ENCODE measurements at regions not wholly inside any gene's neighbourhood (a gene's known extent, or its start where the extent isn't known, plus 50 kb on each side); places are given as distances from the start of the nearest gene placed in this dataset.
A peak's percentile ranks its signal among the peaks of the same experiment; 100 is the strongest.
"Not testable (repeated sequence)": the region's sequence is repeated elsewhere in the genome, so short reads cannot be mapped to it uniquely, and the experiment has no call there.

DNA sequence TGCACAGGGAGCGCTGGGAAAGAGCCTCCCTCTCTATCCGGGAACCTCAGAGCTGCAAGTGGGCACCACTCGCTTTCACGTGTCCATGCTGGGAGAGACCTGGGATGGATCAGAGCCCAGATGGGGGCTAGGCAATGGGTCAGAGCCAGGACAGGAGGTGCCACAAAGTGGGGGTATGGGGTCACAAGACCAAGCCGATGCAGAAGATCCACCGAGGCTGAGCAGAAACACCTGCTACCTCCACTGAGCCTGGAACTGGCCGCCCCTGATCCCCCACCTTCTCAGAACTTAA, 180.9 kb upstream of the SFSWAP start:
- no peak for DNase-seq

GRCh38 chr12:131530422-131530821, 180.5 kb upstream of the SFSWAP start:
- DNase-seq, result no peak

DNA sequence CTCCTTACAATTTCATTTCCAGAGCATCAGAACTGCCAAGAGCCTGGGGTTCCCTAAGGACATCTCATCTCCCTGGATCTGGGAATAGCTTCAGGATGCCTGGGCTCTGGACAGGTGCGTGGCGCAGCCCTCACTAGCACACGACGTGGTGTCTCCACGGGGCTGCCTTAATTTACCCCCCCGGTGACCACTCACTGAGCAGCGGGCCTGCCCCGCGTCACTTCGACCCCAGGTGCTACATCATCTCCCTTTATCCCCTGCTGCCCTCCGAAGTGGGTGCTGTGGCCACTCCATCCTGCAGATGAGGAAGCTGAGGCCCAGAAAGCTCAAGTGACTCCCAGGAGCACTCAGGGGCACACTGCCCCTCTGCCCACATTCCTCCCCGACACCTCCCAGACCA, 177.8 kb upstream of the SFSWAP start:
- no peak for DNase-seq

DNA sequence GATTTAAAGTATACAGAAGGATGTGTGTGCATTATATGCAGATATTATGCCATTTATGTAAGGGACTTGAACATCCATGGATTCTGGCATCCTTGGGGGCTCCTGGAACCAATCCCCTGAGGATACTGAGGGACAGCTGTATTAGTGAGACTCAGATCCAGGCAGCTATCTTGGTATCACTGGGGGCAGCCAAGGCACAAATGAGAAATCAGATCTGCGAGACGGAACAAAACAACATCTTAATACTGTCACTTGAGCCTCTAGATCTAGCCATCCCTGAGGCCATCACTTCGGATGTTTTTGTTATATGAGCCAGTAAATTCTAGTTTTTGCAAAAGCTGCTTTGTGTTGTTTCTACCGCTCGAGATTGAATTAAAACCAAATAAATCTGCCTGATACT, 175.1 kb upstream of the SFSWAP start:
- DNase-seq, result no peak

- DNase-seq, result peak; percentile 12
Observed at GRCh38 chr12:131536337-131536736, 174.6 kb upstream of the SFSWAP start.

DNA sequence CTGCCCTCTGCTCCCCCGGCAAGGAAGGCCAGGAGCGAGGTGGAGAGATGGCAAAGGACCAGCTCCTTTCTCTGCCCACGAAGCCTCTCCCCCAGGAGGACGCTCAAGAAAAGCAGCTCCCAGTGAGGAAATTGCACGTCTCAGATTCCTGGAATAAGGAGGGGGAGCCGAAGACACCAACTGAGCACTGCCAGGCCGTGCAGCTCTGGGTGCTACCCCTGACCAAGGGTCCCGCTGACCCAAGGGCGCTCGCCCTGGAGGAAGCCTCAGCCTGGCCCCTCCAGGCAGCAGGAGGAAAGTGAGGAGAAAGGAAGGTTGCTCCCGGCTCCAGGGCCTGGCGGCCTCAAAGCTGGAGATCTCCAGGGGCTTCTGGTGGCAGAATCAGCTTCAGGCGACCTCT, 174.1 kb upstream of the SFSWAP start:
- DNase-seq, result no peak

- DNase-seq, result no peak
Observed at GRCh38 chr12:131537267-131537958, 173.5 kb upstream of the SFSWAP start.

- DNase-seq, result no peak
Observed at GRCh38 chr12:131539381-131539780, 171.5 kb upstream of the SFSWAP start.

DNA sequence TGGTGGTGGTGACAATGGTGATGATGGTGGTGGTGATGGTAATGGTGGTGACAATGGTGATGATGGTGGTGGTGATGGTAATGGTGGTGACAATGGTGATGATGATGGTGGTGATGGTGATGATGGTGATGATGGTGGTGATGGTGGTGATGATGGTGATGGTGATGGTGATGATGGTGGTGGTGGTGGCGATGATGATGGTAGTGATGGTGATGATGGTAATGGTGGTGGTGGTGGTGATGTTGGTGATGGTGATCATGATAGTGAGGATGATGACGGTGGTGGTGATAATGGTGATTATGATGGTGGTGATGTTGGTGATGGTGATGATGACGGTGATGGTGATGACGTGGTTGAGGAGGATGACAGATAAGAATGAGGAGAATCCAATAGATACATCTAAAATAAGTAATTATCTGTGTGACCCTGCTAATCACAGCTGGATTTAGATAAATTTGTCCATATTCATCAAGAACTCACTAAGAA, 170.7 kb upstream of the SFSWAP start:
- no peak for DNase-seq

DNA sequence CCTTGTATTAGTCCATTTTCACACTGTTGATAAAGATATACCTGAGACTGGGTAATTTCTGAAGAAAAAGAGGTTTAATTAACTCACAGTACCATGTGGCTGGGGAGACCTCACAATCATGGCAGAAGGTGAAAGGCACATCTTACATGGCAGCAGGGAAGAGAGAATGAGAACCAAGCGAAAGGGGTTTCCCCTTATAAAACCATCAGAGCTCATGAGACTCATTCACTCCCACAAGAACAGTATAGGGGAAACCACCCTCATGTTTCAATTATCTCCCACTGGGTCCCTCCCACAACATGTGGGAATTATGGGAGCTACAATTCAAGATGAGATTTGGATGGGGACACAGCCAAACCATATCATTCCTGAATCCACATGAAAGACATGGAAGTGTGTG, 169.4 kb upstream of the SFSWAP start:
- not testable (repeated sequence) for DNase-seq

- DNase-seq, result no peak
Observed at GRCh38 chr12:131542351-131542750, 168.5 kb upstream of the SFSWAP start.

- no peak for DNase-seq
Observed at GRCh38 chr12:131543040-131543439, 167.8 kb upstream of the SFSWAP start.

DNA sequence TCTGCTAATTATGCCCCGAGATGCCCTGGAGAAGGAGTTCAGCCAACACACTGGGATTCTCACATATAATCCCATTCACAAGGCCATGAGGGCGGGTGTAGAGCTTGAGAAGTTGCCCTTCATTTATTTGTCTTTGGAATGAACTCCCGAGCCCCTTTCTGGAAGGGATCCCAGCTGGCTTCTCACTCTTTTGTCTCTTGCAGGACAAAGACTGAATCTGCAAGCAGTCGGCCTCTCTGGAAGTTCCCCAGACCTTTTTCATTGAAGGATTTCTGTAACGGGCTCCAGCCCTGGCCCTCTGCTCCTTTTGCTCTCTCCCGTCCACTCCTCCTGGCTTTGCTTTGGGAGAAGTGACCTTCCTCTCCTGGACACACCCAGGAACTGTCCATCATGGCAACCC, 163.3 kb upstream of the SFSWAP start:
- DNase-seq, result peak; percentile 23

DNA sequence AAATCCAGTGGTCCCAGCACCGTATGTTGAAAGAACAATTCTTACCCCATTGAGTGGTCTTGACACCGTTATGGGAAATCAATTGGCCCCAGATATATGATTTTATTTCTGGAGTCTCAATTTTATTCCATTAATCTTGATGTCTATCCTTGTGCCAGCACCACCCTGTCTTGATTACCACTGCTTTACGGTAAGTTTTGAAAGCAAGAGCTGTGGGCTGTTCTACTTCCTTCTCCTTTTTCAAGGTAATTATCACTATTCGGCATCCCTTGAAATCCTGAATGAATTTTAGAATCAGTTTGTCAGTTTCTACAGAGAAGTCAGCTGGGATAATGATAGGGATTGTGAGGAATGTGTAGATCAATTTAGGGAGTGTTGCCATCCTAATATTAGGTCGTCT, 160.8 kb upstream of the SFSWAP start:
- no peak for DNase-seq

DNA sequence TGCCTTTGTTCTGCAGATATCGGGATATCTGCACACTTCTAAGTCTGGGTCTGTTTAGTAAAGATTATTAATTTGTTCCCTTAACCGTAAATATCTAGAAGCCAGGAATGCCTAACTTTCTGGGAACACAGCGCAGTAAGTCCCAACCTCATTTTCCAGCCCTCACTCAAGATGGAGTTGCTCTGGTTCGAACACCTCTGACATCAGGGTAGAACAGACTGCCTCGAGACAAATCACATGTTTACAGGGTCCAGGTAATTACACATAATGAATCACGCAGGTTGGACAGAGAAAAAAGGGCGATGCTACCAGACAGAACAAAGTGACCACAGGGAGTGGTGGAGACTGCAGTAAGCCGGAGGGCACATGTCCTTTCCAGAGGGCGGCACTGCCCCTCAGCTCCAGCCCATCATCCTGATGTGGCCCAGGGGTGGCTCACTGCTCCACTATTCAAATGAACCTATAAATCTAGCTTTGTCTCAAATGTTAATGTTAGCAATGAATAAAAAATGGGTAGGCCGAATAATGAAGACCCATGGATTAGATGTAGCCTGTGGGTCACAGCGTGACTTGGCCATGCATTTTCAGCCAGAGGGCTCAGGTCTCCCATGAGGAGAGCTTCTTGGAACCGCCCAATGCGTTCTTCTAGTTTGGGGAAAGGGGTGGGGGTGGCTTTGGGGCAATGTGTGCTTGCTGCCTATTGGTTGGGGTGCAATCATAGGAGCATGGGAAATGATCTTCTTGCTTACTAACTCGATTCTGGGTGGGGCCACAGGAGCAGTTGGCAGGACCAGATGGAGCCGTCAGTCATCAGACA, 159.0 kb upstream of the SFSWAP start:
- DNase-seq, result no peak

DNA sequence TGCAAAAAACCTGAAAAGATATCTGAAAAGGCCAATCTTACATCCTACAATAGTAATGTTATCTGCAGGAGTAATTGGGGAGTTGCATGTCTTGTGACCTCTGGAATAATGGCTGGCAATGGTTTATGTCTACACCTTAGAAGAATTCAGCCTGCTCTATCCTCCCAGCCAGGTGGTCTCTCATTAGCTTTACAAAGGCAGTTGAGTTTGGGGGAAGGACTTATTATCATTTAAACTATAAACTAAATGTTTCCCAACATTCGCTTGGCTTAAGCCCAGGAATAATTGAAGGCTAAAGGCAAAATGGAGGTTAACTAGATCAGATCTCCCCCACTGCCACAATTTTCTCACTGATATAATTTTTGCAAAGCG, 158.4 kb upstream of the SFSWAP start:
- DNase-seq, result no peak

GRCh38 chr12:131553096-131553777, 157.7 kb upstream of the SFSWAP start:
- DNase-seq, result no peak

DNA sequence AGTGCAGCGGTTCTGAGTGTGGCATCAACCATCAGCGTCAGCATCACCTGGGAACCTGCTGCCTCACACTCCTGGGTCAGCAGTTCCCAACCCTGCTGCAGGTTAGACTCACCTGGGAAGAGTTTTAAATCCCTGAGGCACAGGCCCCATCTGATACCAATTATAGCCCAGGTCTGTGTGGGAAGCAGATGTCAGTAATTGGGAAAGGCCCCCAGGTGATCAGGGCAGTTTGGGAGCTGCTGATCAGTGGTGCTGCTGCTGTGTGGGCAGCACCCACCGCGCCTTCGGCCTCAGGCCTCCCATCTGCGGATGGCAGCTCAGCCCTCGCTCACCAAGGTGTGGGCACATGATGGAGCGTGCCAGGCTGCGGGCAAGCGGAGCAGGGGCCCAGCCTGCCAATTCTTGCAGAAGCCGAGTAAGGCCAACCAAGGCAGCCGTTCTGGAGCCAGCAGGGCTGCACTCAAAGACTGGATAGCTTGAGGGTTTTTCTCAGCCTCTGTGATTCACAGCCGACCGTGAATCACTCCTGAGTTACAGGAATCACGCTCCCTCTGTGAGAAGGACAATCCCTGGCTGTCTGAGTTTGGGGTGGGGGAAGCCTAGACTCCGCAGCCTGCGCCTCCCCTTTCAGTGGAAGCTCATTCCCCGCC, 155.6 kb upstream of the SFSWAP start:
- DNase-seq, result peak; percentile 31

- DNase-seq, result no peak
Observed at GRCh38 chr12:131555866-131556265, 155.0 kb upstream of the SFSWAP start.

DNA sequence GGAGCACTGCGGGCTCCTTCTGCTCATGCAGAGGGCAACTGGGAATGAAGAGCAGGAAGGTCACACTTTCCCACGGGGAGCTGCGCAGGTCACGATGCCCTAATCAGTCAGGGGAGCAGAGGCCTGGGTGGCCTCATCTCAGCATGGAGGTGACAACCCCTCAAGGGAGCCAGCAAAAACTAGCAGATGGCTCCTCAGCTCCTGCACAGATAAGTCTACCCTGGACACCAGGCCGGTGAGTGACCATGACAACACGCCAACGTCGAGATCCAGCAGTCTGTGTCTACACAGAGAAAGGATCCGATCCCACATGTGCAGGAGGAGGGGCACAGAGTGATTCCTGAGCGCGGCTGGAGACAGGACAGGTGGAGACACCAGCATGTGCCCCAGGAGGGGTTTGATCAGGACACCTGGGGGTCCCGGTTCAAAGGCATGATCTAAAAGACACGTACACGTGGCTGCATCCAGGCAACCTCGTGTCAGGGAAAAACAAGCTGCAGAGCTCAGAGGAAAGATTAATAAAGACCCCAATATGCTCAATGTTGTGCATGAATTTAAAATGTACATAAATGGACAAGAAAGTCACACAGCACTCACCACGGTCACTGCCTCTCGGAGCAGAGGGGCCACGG, 153.7 kb upstream of the SFSWAP start:
- no peak for DNase-seq

DNA sequence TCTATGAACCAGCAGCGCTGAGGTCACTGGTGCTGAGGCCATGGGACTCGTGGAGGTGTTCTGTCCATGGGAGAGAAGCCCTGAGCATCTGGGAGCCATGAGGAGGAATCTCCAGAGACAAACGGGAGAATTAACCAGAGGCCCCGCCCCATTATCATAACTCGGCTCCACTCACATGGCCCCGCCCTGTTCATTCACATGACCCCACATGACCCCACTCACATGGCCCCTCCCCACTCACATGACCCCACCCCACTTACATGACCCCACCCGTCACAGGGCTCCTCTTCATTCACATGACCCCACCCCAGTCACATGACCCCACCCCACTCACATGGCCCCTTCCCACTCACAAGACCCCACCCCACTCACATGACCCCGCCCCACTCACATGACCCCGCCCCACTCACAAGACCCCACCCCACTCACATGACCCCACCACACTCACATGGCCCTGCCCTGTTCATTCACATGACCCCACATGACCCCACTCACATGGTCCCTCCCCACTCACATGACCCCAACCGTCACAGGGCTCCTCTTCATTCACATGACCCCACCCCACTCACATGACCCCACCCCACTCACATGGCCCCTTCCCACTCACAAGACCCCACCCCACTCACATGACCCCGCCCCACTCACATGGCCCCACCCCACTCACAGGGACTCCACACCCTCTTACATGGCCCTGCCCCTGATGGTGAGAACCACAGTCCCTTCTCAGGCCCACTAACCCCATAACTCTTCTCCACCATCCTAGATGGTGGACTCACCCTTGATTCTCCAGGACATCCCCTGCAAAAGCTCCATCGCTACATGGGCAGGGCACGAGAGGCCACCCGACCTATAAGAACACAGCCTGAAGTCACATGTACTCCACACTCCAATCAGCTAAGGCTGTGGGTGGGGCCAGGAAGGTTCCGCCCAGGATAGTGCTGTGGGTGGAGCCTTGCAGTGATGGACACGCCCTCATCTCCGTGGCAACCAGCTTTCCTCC, 151.1 kb upstream of the SFSWAP start:
- no peak for DNase-seq

DNA sequence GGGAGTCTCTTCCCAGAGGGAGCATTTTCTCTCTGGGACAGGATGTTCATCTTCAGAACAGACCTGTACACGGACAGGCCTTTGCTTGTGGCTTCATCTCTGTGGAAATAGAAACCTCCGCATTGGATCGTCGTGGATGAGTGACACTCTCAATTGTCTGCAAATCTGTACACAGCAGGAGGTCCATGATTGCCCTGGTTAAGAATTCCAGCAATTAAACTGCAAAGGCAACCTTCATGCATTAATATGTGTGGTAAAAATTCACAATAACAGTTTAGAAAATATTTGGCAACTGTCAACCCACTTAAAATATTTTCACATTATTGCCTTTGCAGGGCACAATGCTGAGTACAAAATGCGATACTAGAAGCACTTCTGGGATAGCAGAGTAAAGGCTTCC, 149.8 kb upstream of the SFSWAP start:
- DNase-seq, result no peak
